H1 (cell line): ENCODE measurements at regions not wholly inside any gene's neighbourhood (a gene's known extent, or its start where the extent isn't known, plus 50 kb on each side); places are given as distances from the start of the nearest gene placed in this dataset.

Source experiments
- CHD1 ChIP-seq: IDR thresholded peaks from 2 replicates; pipeline ENCODE4 v1.6.1; 2012; ENCODE audit warnings: low read depth, low read length, improper control_type of control experiment
- CREB1 ChIP-seq: IDR thresholded peaks from 2 replicates; pipeline ENCODE4 v1.6.1; 2012; ENCODE audit warnings: inconsistent platforms
- CTBP2 ChIP-seq: IDR thresholded peaks from 2 replicates; pipeline ENCODE4 v1.7.0; 2011; ENCODE audit warnings: borderline replicate concordance, mild to moderate bottlenecking, moderate library complexity, mixed read lengths, low read length; ENCODE audit not compliant: insufficient read depth, insufficient read length
- NANOG ChIP-seq: IDR thresholded peaks from 2 replicates; pipeline ENCODE4 v1.6.1; 2011; ENCODE audit warnings: low read length, low read depth, mild to moderate bottlenecking, inconsistent platforms; ENCODE audit not compliant: insufficient read depth, poor library complexity, severe bottlenecking
- SAP30 ChIP-seq: fragments of 300-600 bp; sonication (generic); IDR thresholded peaks from 2 replicates; pipeline ENCODE4 v1.7.1; 2012; ENCODE audit warnings: low read length, moderate library complexity, mild to moderate bottlenecking, inconsistent platforms; ENCODE audit not compliant: insufficient read depth, insufficient replicate concordance

DNA sequence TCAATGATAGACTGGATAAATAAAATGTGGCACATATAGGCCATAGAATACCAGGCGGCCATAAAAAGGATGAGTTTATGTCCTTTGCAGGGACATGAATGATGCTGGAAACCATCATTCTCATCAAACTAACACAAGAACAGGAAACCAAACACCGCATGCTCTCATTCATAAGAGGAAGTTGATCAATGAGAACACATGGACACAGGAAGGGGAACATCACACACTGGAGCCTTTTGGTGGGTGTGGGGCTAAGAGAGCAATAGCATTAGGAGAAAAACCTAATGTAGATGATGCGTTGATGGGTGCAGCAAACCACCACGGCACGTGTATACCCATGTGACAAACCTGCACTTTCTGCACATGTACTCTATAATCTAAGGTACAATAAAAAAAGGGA, 883.4 kb upstream of the PRMT6 start (continued):
- TF ChIP-seq SAP30 (no peak), CHD1 (no peak), CTBP2 (no peak), NANOG (no peak), CREB1 (no peak)
